ENCODE measurements at regions not wholly inside any gene's neighbourhood (a gene's known extent, or its start where the extent isn't known, plus 50 kb on each side); places are given as distances from the start of the nearest gene placed in this dataset.

- ATAC-seq (no peak), DNase-seq (no peak)
- no peaks in the 10 kb centered on the region for H3K36me3 ChIP-seq
- H3K4me1 ChIP-seq, result no peaks in the 10 kb centered on the region
- TF ChIP-seq CTCF (IDR thresholded peaks at IDR 0.05) (no peak), POLR2A (IDR thresholded peaks at IDR 0.05) (no peak)
- H3K9me3 ChIP-seq, result no peaks in the 10 kb centered on the region
- intact Hi-C loops (cut with DNase I), result no loop called here
- WGBS (ENCODE audit: insufficient coverage, low coverage, low lambda C conversion rate, missing lambda C conversion rate), result 29% methylated on average over 1 of the region's 4 CpGs
- H3K4me3 ChIP-seq, result no peak overlapping the region
- no peak overlapping the region for H3K27ac ChIP-seq
- H3K27me3 ChIP-seq, result no peaks in the 10 kb centered on the region
Observed at GRCh38 chr16:55000595-55000994, 69.9 kb downstream of the IRX5 start.

- WGBS (ENCODE audit: insufficient coverage, low coverage, low lambda C conversion rate, missing lambda C conversion rate), result 58% methylated on average over 1 of the region's 1 CpG
Observed at GRCh38 chr16:55001931-55002330, 71.3 kb downstream of the IRX5 start.

GRCh38 chr16:55002419-55002818, 71.8 kb downstream of the IRX5 start:
- DNase-seq, result peak in 1 of 3 donors; percentile 1
- intact Hi-C loops (cut with DNase I), result no loop called here
- no peak for TF ChIP-seq CTCF (IDR thresholded peaks at IDR 0.05)
- TF ChIP-seq POLR2A (IDR thresholded peaks at IDR 0.05), result no peak
- Histone ChIP-seq H3K27me3 (no peaks in the 10 kb centered on the region), H3K4me3 (no peak overlapping the region), H3K4me1 (no peaks in the 10 kb centered on the region), H3K36me3 (no peaks in the 10 kb centered on the region), H3K27ac (no peak overlapping the region), H3K9me3 (no peaks in the 10 kb centered on the region)
- 51% methylated on average over 5 of the region's 5 CpGs for WGBS (ENCODE audit: insufficient coverage, low coverage, low lambda C conversion rate, missing lambda C conversion rate)
- ATAC-seq, result no peak

More at GRCh38 chr16:55001931-55002330, 71.3 kb downstream of the IRX5 start:
- H3K27me3 ChIP-seq, result no peaks in the 10 kb centered on the region
- no peak overlapping the region for H3K4me3 ChIP-seq
- no peaks in the 10 kb centered on the region for H3K4me1 ChIP-seq
- no peaks in the 10 kb centered on the region for H3K36me3 ChIP-seq
- TF ChIP-seq POLR2A (IDR thresholded peaks at IDR 0.05), result no peak
- no peak for TF ChIP-seq CTCF (IDR thresholded peaks at IDR 0.05)
- ATAC-seq (no peak), DNase-seq (no peak)
- H3K27ac ChIP-seq, result no peak overlapping the region
- H3K9me3 ChIP-seq, result no peaks in the 10 kb centered on the region
- intact Hi-C loops (cut with DNase I), result no loop called here

GRCh38 chr16:55003306-55003705, 72.6 kb downstream of the IRX5 start:
- no peaks in the 10 kb centered on the region for H3K27me3 ChIP-seq
- H3K4me3 ChIP-seq, result no peak overlapping the region
- no peaks in the 10 kb centered on the region for H3K9me3 ChIP-seq
- H3K4me1 ChIP-seq, result no peaks in the 10 kb centered on the region
- ATAC-seq (no peak), DNase-seq (peak in 1 of 3 donors; percentile 34)
- H3K27ac ChIP-seq, result no peak overlapping the region
- TF ChIP-seq CTCF (IDR thresholded peaks at IDR 0.05), result no peak
- no peak for TF ChIP-seq POLR2A (IDR thresholded peaks at IDR 0.05)
- WGBS (ENCODE audit: insufficient coverage, low coverage, low lambda C conversion rate, missing lambda C conversion rate), result 37% methylated on average over 2 of the region's 2 CpGs
- H3K36me3 ChIP-seq, result no peaks in the 10 kb centered on the region
- intact Hi-C loops (cut with DNase I), result no loop called here

- Histone ChIP-seq H3K27ac (no peak overlapping the region), H3K27me3 (no peaks in the 10 kb centered on the region), H3K9me3 (no peaks in the 10 kb centered on the region), H3K36me3 (no peaks in the 10 kb centered on the region), H3K4me3 (no peak overlapping the region), H3K4me1 (no peaks in the 10 kb centered on the region)
- no peak for TF ChIP-seq CTCF (IDR thresholded peaks at IDR 0.05)
- TF ChIP-seq POLR2A (IDR thresholded peaks at IDR 0.05), result no peak
- DNase-seq (no peak), ATAC-seq (no peak)
- 78% methylated on average over 7 of the region's 12 CpGs for WGBS (ENCODE audit: insufficient coverage, low coverage, low lambda C conversion rate, missing lambda C conversion rate)
- intact Hi-C loops (cut with DNase I), result no loop called here
Observed at GRCh38 chr16:55003916-55004315, 73.3 kb downstream of the IRX5 start.
